ENCODE measurements at regions not wholly inside any gene's neighbourhood (a gene's known extent, or its start where the extent isn't known, plus 50 kb on each side); places are given as distances from the start of the nearest gene placed in this dataset.
"Not testable (repeated sequence)": the region's sequence is repeated elsewhere in the genome, so short reads cannot be mapped to it uniquely, and the experiment has no call there.

DNA sequence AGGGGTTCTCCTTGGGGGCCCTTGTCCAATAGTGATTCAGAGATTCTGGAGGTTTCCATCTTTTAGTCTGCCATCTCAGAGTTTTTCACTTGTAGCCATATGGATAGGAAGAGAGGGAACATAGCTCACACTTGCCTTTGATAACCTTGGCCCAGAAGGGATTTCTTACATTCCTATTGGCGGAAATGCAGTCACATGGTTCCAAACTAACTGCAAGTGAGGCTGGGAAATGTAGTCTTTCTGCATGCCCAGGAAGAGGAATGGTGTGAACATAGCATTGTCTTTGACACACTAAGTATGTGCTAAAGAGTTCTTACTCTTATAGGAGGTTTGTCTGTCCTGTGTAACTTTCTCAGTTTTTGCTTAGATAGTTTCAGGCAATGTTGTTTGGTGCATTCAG lies 161.8 kb upstream of the OSBPL11 start:
- TF ChIP-seq, protein P1, sequence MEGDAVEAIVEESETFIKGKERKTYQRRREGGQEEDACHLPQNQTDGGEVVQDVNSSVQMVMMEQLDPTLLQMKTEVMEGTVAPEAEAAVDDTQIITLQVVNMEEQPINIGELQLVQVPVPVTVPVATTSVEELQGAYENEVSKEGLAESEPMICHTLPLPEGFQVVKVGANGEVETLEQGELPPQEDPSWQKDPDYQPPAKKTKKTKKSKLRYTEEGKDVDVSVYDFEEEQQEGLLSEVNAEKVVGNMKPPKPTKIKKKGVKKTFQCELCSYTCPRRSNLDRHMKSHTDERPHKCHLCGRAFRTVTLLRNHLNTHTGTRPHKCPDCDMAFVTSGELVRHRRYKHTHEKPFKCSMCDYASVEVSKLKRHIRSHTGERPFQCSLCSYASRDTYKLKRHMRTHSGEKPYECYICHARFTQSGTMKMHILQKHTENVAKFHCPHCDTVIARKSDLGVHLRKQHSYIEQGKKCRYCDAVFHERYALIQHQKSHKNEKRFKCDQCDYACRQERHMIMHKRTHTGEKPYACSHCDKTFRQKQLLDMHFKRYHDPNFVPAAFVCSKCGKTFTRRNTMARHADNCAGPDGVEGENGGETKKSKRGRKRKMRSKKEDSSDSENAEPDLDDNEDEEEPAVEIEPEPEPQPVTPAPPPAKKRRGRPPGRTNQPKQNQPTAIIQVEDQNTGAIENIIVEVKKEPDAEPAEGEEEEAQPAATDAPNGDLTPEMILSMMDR (IDR thresholded peaks at IDR 0.05): not testable (repeated sequence)
- not testable (repeated sequence) for TF ChIP-seq POLR2A (IDR thresholded peaks at IDR 0.05)

Measured in lower leg skin (tissue), 3 donors.